NCI-H2107 (cell line): ENCODE measurements at regions not wholly inside any gene's neighbourhood (a gene's known extent, or its start where the extent isn't known, plus 50 kb on each side); places are given as distances from the start of the nearest gene placed in this dataset.
"Not testable (repeated sequence)": the region's sequence is repeated elsewhere in the genome, so short reads cannot be mapped to it uniquely, and the experiment has no call there.

Source experiments
- DNase-seq: peaks from one replicate; lab custom pipeline; 2025; lab: John Stamatoyannopoulos, UW

- no peak for DNase-seq
Observed at GRCh38 chr6:4677011-4677750, 99.0 kb upstream of the CDYL start.

GRCh38 chr6:4676016-4676415 is 100.2 kb upstream of the CDYL start:
- DNase-seq: no peak

GRCh38 chr6:4675121-4675520 is 101.1 kb upstream of the CDYL start:
- no peak for DNase-seq

- DNase-seq: no peak
Observed at GRCh38 chr6:4673861-4674260, 102.3 kb upstream of the CDYL start.

- no peak for DNase-seq
Observed at GRCh38 chr6:4672772-4673171, 103.4 kb upstream of the CDYL start.

GRCh38 chr6:4671587-4672115 is 104.6 kb upstream of the CDYL start:
- no peak for DNase-seq

GRCh38 chr6:4670824-4671409 is 105.3 kb upstream of the CDYL start:
- DNase-seq: no peak

- DNase-seq: no peak
Observed at GRCh38 chr6:4670290-4670689, 105.9 kb upstream of the CDYL start.

GRCh38 chr6:4668271-4669179 is 107.7 kb upstream of the CDYL start:
- DNase-seq: no peak

GRCh38 chr6:4667591-4667990 is 108.6 kb upstream of the CDYL start:
- DNase-seq: no peak

- no peak for DNase-seq
Observed at GRCh38 chr6:4666886-4667513, 109.2 kb upstream of the CDYL start.

- DNase-seq: no peak
Observed at GRCh38 chr6:4665489-4666417, 110.5 kb upstream of the CDYL start.

- no peak for DNase-seq
Observed at GRCh38 chr6:4664911-4665310, 111.3 kb upstream of the CDYL start.

GRCh38 chr6:4664117-4664626 is 112.0 kb upstream of the CDYL start:
- DNase-seq: no peak

- DNase-seq: no peak
Observed at GRCh38 chr6:4662886-4663285, 113.3 kb upstream of the CDYL start.

GRCh38 chr6:4661391-4661790 is 114.8 kb upstream of the CDYL start:
- DNase-seq: no peak

GRCh38 chr6:4660377-4661321 is 115.6 kb upstream of the CDYL start:
- DNase-seq: no peak

GRCh38 chr6:4659719-4660118 is 116.5 kb upstream of the CDYL start:
- not testable (repeated sequence) for DNase-seq

- DNase-seq: no peak
Observed at GRCh38 chr6:4658486-4658885, 117.7 kb upstream of the CDYL start.

GRCh38 chr6:4656106-4656505 is 120.1 kb upstream of the CDYL start:
- no peak for DNase-seq
